ENCODE measurements at regions not wholly inside any gene's neighbourhood (a gene's known extent, or its start where the extent isn't known, plus 50 kb on each side); places are given as distances from the start of the nearest gene placed in this dataset.

- TF ChIP-seq JUN (IDR thresholded peaks at IDR 0.05), result no peak
- TF ChIP-seq CTCF (IDR thresholded peaks at IDR 0.05), result no peak
- no peak for TF ChIP-seq MAX (IDR thresholded peaks at IDR 0.05)
- no peak for TF ChIP-seq USF2 (IDR thresholded peaks at IDR 0.05)
- no peak for TF ChIP-seq POLR2A (IDR thresholded peaks at IDR 0.05; ENCODE audit: low read length)
- no peak for TF ChIP-seq MYC (IDR thresholded peaks at IDR 0.05; ENCODE audit: borderline replicate concordance, low read length)
- no peak for TF ChIP-seq ELK1 (IDR thresholded peaks at IDR 0.05; ENCODE audit: low read depth, low read length)
- no peak for TF ChIP-seq SMC3 (IDR thresholded peaks at IDR 0.05)
- TF ChIP-seq REST (IDR thresholded peaks at IDR 0.05), result no peak
- no peak for TF ChIP-seq RAD21 (conservative IDR thresholded peaks at IDR 0.05 in 1 of 2, IDR thresholded peaks at IDR 0.05 in 1 of 2)
These were observed 370.2 kb downstream of the MTRR start for GRCh38 chr5:8239198-8239597.
